Adrenal gland (tissue), 5 donors: ENCODE measurements at regions not wholly inside any gene's neighbourhood (a gene's known extent, or its start where the extent isn't known, plus 50 kb on each side); places are given as distances from the start of the nearest gene placed in this dataset.

Experiments used
- POLR2A ChIP-seq, 2 donors: fragments of 450-650 bp; IDR thresholded peaks; one replicate each; pipeline ENCODE4 v1.6.1; 2017; ENCODE audit warnings: antibody characterized with exemption in 2 of 2, mild to moderate bottlenecking in 2 of 2, moderate library complexity in 1 of 2
- TF ChIP-seq, protein P1 (sequence below), 6 experiments: fragments of 450-650 bp in 4 of 6; fragments of 200-600 bp in 2 of 6; sonication (generic) in 1 of 6; IDR thresholded peaks; 1 replicate in 5 of 6; 2 replicates in 1 of 6; pipeline versions ENCODE4 v1.5.1 to v1.8.0; 2016 to 2021; ENCODE audit warnings: antibody characterized with exemption in 6 of 6, mild to moderate bottlenecking in 2 of 6, moderate library complexity in 1 of 6
- donor health status: DM: no; HTN: no; CAD: no.

DNA sequence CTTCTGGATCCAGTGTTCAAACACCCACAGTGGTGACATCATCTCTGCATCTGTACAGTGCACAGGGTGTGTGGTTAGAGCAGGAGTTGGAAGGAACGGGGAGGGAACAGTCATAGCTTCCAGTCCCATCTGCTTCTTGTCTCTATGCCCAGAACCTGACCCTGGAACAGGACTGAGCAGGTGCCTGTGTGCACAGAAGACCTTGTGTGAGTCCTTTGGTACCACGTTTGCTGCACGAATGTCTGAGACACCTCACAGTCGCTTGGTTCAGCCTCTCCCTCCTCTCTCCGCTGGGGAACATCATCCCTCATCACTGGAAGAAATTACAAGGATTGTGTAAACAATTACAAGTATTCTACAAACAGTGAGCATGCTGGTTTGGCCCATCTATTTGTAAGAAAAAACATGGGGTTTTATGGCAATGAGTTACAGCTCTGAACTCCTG, 243.0 kb upstream of the KLF6 start:
- TF ChIP-seq, protein P1, sequence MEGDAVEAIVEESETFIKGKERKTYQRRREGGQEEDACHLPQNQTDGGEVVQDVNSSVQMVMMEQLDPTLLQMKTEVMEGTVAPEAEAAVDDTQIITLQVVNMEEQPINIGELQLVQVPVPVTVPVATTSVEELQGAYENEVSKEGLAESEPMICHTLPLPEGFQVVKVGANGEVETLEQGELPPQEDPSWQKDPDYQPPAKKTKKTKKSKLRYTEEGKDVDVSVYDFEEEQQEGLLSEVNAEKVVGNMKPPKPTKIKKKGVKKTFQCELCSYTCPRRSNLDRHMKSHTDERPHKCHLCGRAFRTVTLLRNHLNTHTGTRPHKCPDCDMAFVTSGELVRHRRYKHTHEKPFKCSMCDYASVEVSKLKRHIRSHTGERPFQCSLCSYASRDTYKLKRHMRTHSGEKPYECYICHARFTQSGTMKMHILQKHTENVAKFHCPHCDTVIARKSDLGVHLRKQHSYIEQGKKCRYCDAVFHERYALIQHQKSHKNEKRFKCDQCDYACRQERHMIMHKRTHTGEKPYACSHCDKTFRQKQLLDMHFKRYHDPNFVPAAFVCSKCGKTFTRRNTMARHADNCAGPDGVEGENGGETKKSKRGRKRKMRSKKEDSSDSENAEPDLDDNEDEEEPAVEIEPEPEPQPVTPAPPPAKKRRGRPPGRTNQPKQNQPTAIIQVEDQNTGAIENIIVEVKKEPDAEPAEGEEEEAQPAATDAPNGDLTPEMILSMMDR (IDR thresholded peaks at IDR 0.05), result no peak
- TF ChIP-seq POLR2A (IDR thresholded peaks at IDR 0.05), result no peak
